B cell (primary cell): ENCODE measurements at regions not wholly inside any gene's neighbourhood (a gene's known extent, or its start where the extent isn't known, plus 50 kb on each side); places are given as distances from the start of the nearest gene placed in this dataset.

Experiments used
- EZH2 ChIP-seq: IDR thresholded peaks from 2 replicates; pipeline ENCODE4 v1.6.1; 2012; ENCODE audit warnings: borderline replicate concordance, low read depth, mild to moderate bottlenecking, moderate library complexity, low read length; ENCODE audit not compliant: insufficient read depth, poor library complexity, severe bottlenecking
- TF ChIP-seq, protein P1 (sequence below): fragments of 200-600 bp; IDR thresholded peaks from one replicate; pipeline ENCODE4 v1.8.0; 2022; ENCODE audit warnings: antibody characterized with exemption, mild to moderate bottlenecking

- TF ChIP-seq, protein P1, sequence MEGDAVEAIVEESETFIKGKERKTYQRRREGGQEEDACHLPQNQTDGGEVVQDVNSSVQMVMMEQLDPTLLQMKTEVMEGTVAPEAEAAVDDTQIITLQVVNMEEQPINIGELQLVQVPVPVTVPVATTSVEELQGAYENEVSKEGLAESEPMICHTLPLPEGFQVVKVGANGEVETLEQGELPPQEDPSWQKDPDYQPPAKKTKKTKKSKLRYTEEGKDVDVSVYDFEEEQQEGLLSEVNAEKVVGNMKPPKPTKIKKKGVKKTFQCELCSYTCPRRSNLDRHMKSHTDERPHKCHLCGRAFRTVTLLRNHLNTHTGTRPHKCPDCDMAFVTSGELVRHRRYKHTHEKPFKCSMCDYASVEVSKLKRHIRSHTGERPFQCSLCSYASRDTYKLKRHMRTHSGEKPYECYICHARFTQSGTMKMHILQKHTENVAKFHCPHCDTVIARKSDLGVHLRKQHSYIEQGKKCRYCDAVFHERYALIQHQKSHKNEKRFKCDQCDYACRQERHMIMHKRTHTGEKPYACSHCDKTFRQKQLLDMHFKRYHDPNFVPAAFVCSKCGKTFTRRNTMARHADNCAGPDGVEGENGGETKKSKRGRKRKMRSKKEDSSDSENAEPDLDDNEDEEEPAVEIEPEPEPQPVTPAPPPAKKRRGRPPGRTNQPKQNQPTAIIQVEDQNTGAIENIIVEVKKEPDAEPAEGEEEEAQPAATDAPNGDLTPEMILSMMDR = no peak
- TF ChIP-seq EZH2 = no peak
Measured at GRCh38 chr1:224041032-224041431, 72.9 kb upstream of the FBXO28 start.
